SK-N-SH (cell line): ENCODE measurements at regions not wholly inside any gene's neighbourhood (a gene's known extent, or its start where the extent isn't known, plus 50 kb on each side); places are given as distances from the start of the nearest gene placed in this dataset.
"Not testable (repeated sequence)": the region's sequence is repeated elsewhere in the genome, so short reads cannot be mapped to it uniquely, and the experiment has no call there.

Experiments
- CTCF ChIA-PET: fragments of 300-600, 350-600 bp; formaldehyde crosslinking; extraction: SDS; loops from one replicate; lab custom pipeline; 2021; lab: Yijun Ruan, JAX
- POLR2A ChIA-PET: fragments of 350-600 bp; sonication (Branson Sonifier 250); formaldehyde crosslinking; extraction: SDS; loops from one replicate; lab custom pipeline; 2020; ENCODE audit warnings: antibody characterized with exemption, inconsistent platforms; lab: Yijun Ruan, JAX
- DNase-seq: peaks from one replicate; pipeline ENCODE4 v3.0.0; 2012
- H2AFZ ChIP-seq: fragments of 200-600 bp; sonication (generic); 2 replicates; pipeline ENCODE4 v1.8.1; 2016; ENCODE audit warnings: antibody characterized with exemption, mild to moderate bottlenecking, low read depth
- H3F3A ChIP-seq: fragments of 200-600 bp; sonication (generic); replicated peaks from 2 replicates; pipeline ENCODE3; 2016; ENCODE audit warnings: antibody characterized with exemption, mild to moderate bottlenecking; ENCODE audit not compliant: insufficient read depth
- H3K27ac ChIP-seq, 2 experiments: fragments of 200-500 bp in 1 of 2; fragments of 200-600 bp in 1 of 2; sonication (Bioruptor generic) in 1 of 2; sonication (generic), shearing (Covaris generic) in 1 of 2; 2 replicates each; pipeline versions ENCODE4 v1.5.1 to v1.6.1; 2014 to 2016; ENCODE audit warnings: low read depth in 2 of 2, inconsistent platforms in 1 of 2, low read length in 1 of 2, mild to moderate bottlenecking in 1 of 2, mixed read lengths in 1 of 2
- H3K27me3 ChIP-seq: fragments of 200-600 bp; sonication (generic), shearing (Covaris generic); 2 replicates; pipeline ENCODE4 v1.6.1; 2016; ENCODE audit warnings: mixed run types; ENCODE audit not compliant: insufficient read depth
- H3K36me3 ChIP-seq, 2 experiments: fragments of 200-500 bp in 1 of 2; fragments of 200-600 bp in 1 of 2; sonication (Bioruptor generic) in 1 of 2; sonication (generic) in 1 of 2; replicated peaks in 1 of 2; 2 replicates each; pipeline versions ENCODE3 to v1.5.1; 2014 to 2016; ENCODE audit warnings: low read length in 1 of 2, mild to moderate bottlenecking in 1 of 2; ENCODE audit not compliant: insufficient read depth in 2 of 2, control insufficient read depth in 1 of 2
- H3K4me1 ChIP-seq, 2 experiments: fragments of 200-500 bp in 1 of 2; fragments of 200-600 bp in 1 of 2; sonication (Bioruptor generic) in 1 of 2; sonication (generic), shearing (Covaris generic) in 1 of 2; 2 replicates each; pipeline versions ENCODE4 v1.5.1 to v1.6.1; 2014 to 2016; ENCODE audit warnings: low read depth in 1 of 2, low read length in 1 of 2, mixed run types in 1 of 2; ENCODE audit not compliant: insufficient read depth in 2 of 2, control insufficient read depth in 1 of 2
- H3K4me2 ChIP-seq: fragments of 200-600 bp; sonication (generic), shearing (Covaris generic); 2 replicates; pipeline ENCODE4 v1.6.1; 2017; ENCODE audit warnings: mixed run types
- H3K4me3 ChIP-seq, 2 experiments: fragments of 200-500 bp in 1 of 2; fragments of 200-600 bp in 1 of 2; sonication (Bioruptor generic) in 1 of 2; sonication (generic), shearing (Covaris generic) in 1 of 2; 2 replicates each; pipeline versions ENCODE4 v1.5.1 to v1.8.1; 2014 to 2016; ENCODE audit warnings: low read depth in 2 of 2, inconsistent platforms in 1 of 2, low read length in 1 of 2, mild to moderate bottlenecking in 1 of 2, mixed read lengths in 1 of 2, moderate library complexity in 1 of 2
- H3K79me2 ChIP-seq: fragments of 200-600 bp; sonication (generic); 2 replicates; pipeline ENCODE4 v1.8.1; 2017; ENCODE audit warnings: mild to moderate bottlenecking; ENCODE audit not compliant: insufficient read depth
- H3K9ac ChIP-seq: fragments of 200-600 bp; sonication (generic); 2 replicates; pipeline ENCODE4 v1.6.1; 2017; ENCODE audit warnings: mixed run types
- H3K9me2 ChIP-seq: fragments of 200-600 bp; sonication (generic); 2 replicates; pipeline ENCODE4 v1.6.1; 2017; ENCODE audit warnings: mixed run types
- H3K9me3 ChIP-seq: fragments of 200-600 bp; sonication (generic); 2 replicates; pipeline ENCODE4 v1.6.1; 2017; ENCODE audit warnings: mixed run types, mild to moderate bottlenecking, moderate library complexity
- H4K20me1 ChIP-seq: fragments of 200-600 bp; sonication (generic); 2 replicates; pipeline ENCODE4 v1.6.1; 2017; ENCODE audit warnings: mild to moderate bottlenecking, mixed run types; ENCODE audit not compliant: insufficient read depth
- ELF1 ChIP-seq: IDR thresholded peaks from 2 replicates; pipeline ENCODE4 v1.4.0; 2012
- EP300 ChIP-seq, 2 experiments: IDR thresholded peaks; 2 replicates each; pipeline versions ENCODE4 v1.4.0 to v1.6.1; 2012; ENCODE audit warnings: borderline replicate concordance in 1 of 2, low read depth in 1 of 2, low read length in 1 of 2
- FOXM1 ChIP-seq: IDR thresholded peaks from 2 replicates; pipeline ENCODE4 v1.4.0; 2012; ENCODE audit warnings: low read depth, mild to moderate bottlenecking
- POLR2AphosphoS5 ChIP-seq: IDR thresholded peaks from 2 replicates; pipeline ENCODE4 v1.6.1; 2012; ENCODE audit warnings: low read depth, low read length
- SIN3A ChIP-seq: IDR thresholded peaks from 2 replicates; pipeline ENCODE4 v1.6.1; 2012; ENCODE audit warnings: low read depth, mild to moderate bottlenecking, low read length, moderate library complexity, borderline replicate concordance
- TAF1 ChIP-seq: IDR thresholded peaks from 2 replicates; pipeline ENCODE4 v1.6.1; 2012; ENCODE audit warnings: low read depth, mild to moderate bottlenecking, low read length, moderate library complexity, borderline replicate concordance
- USF1 ChIP-seq: IDR thresholded peaks from 2 replicates; pipeline ENCODE4 v1.4.0; 2012; ENCODE audit warnings: low read depth, borderline replicate concordance
- WGBS: methylation state at CpG from one replicate; pipeline ENCODE4 v1.1.6; 2017; ENCODE audit warnings: low lambda C conversion rate; 5-methylcytosine and 5-hydroxymethylcytosine counted together

- CTCF ChIA-PET: interaction anchor here (1.3 kb wide), 1 partner anchor 33 kb away, joined by 3 read pairs; no protein-coding TSS in a partner anchor
- H3F3A ChIP-seq: peaks cover 4% of the 10 kb centered on the region
- POLR2A ChIA-PET: no interaction called here
- H3K9ac ChIP-seq: no peak overlapping the region
- H4K20me1 ChIP-seq: no peaks in the 10 kb centered on the region
- H3K36me3 ChIP-seq: no peaks in the 10 kb centered on the region
- no peaks in the 10 kb centered on the region for H3K27me3 ChIP-seq
- no peak overlapping the region for H3K4me3 ChIP-seq
- H2AFZ ChIP-seq: no peak overlapping the region
- TF ChIP-seq USF1: no peak
- no peak overlapping the region for H3K4me2 ChIP-seq
- 70% methylated on average over 4 of the region's 4 CpGs for WGBS
- H3K4me1 ChIP-seq: peaks cover 0 to 6% of the 10 kb centered on the region in 2 experiments; a peak in 2 of 4 replicates
- no peaks in the 10 kb centered on the region for H3K9me3 ChIP-seq
- no peaks in the 10 kb centered on the region for H3K9me2 ChIP-seq
- H3K27ac ChIP-seq: no peak overlapping the region
- H3K79me2 ChIP-seq: no peaks in the 10 kb centered on the region
- no peak for DNase-seq
Measured at GRCh38 chr9:29245351-29245750, 1672.1 kb upstream of the C9orf72 start.

GRCh38 chr9:29270400-29270799 is 1697.1 kb upstream of the C9orf72 start:
- DNase-seq, H3K79me2 ChIP-seq, H2AFZ ChIP-seq, CTCF ChIA-PET, H3K36me3 ChIP-seq, H3K27ac ChIP-seq, H3K9me3 ChIP-seq, H3F3A ChIP-seq, H3K4me1 ChIP-seq, H4K20me1 ChIP-seq, H3K4me3 ChIP-seq, H3K9me2 ChIP-seq, H3K4me2 ChIP-seq, H3K9ac ChIP-seq, POLR2A ChIA-PET, H3K27me3 ChIP-seq: not testable (repeated sequence)
- WGBS: 82% methylated on average over 2 of the region's 8 CpGs

- no peak for DNase-seq
- Histone ChIP-seq H3K27ac (no peak overlapping the region), H3F3A (no peaks in the 10 kb centered on the region), H3K4me1 (no peaks in the 10 kb centered on the region; a peak in 1 of 4 replicates), H4K20me1 (no peaks in the 10 kb centered on the region), H3K9me2 (no peaks in the 10 kb centered on the region), H3K4me2 (no peak overlapping the region), H2AFZ (no peak overlapping the region), H3K27me3 (no peaks in the 10 kb centered on the region), H3K9ac (no peak overlapping the region), H3K36me3 (no peaks in the 10 kb centered on the region), H3K9me3 (no peaks in the 10 kb centered on the region), H3K79me2 (no peaks in the 10 kb centered on the region), H3K4me3 (no peak overlapping the region)
- ChIA-PET POLR2A (no interaction called here), CTCF (no interaction called here)
- WGBS: 82% methylated on average over 2 of the region's 2 CpGs
- no peak for TF ChIP-seq SIN3A
- TF ChIP-seq EP300 (IDR thresholded peaks at IDR 0.05; ENCODE audit: borderline replicate concordance in 1 of 2, low read depth in 1 of 2, low read length in 1 of 2): no peak
- TF ChIP-seq ELF1: no peak
- no peak for TF ChIP-seq FOXM1
- TF ChIP-seq POLR2AphosphoS5: no peak
- no peak for TF ChIP-seq TAF1
Measured at GRCh38 chr9:29282121-29282520, 1708.8 kb upstream of the C9orf72 start.
